Ishikawa (cell line): ENCODE measurements at regions not wholly inside any gene's neighbourhood (a gene's known extent, or its start where the extent isn't known, plus 50 kb on each side); places are given as distances from the start of the nearest gene placed in this dataset.

Experiments used
- CEBPB ChIP-seq: IDR thresholded peaks from 2 replicates; pipeline ENCODE4 v1.6.1; 2012
- CREB1 ChIP-seq: IDR thresholded peaks from 2 replicates; pipeline ENCODE4 v1.6.1; 2012; ENCODE audit warnings: low read depth
- EGR1 ChIP-seq: IDR thresholded peaks from 2 replicates; pipeline ENCODE4 v1.6.1; 2012
- EP300 ChIP-seq: IDR thresholded peaks from 2 replicates; pipeline ENCODE4 v1.6.1; 2012; ENCODE audit warnings: borderline replicate concordance
- FOXM1 ChIP-seq: IDR thresholded peaks from 2 replicates; pipeline ENCODE4 v1.6.1; 2012; ENCODE audit warnings: low read depth, borderline replicate concordance
- NFIC ChIP-seq: IDR thresholded peaks from 2 replicates; pipeline ENCODE4 v1.6.1; 2012
- RAD21 ChIP-seq: IDR thresholded peaks from 2 replicates; pipeline ENCODE4 v1.6.1; 2012; ENCODE audit warnings: low read depth
- REST ChIP-seq: IDR thresholded peaks from 2 replicates; pipeline ENCODE4 v1.6.1; 2012; ENCODE audit warnings: low read depth, mild to moderate bottlenecking
- TAF1 ChIP-seq: IDR thresholded peaks from 2 replicates; pipeline ENCODE4 v1.6.1; 2012; ENCODE audit warnings: low read depth, mild to moderate bottlenecking
- TCF12 ChIP-seq: IDR thresholded peaks from 2 replicates; pipeline ENCODE4 v1.6.1; 2012; ENCODE audit warnings: low read depth
- TEAD4 ChIP-seq: IDR thresholded peaks from 2 replicates; pipeline ENCODE4 v1.6.1; 2012
- YY1 ChIP-seq: IDR thresholded peaks from 2 replicates; pipeline ENCODE4 v1.6.1; 2012; ENCODE audit warnings: low read depth
- TF ChIP-seq, protein P1 (sequence below): IDR thresholded peaks from 2 replicates; pipeline ENCODE4 v1.6.1; 2012
- TF ChIP-seq, protein P2 (sequence below): IDR thresholded peaks from 2 replicates; pipeline ENCODE4 v1.6.1; 2012

- TF ChIP-seq REST = no peak
- no peak for TF ChIP-seq YY1
- TF ChIP-seq TAF1 = no peak
- peak; percentile 47; the same call in 1 of the 2 replicates for TF ChIP-seq NFIC
- no peak for TF ChIP-seq CREB1
- TF ChIP-seq TCF12 = no peak
- TF ChIP-seq, protein P1, sequence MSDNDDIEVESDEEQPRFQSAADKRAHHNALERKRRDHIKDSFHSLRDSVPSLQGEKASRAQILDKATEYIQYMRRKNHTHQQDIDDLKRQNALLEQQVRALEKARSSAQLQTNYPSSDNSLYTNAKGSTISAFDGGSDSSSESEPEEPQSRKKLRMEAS = no peak
- no peak for TF ChIP-seq FOXM1
- TF ChIP-seq EGR1 = no peak
- TF ChIP-seq, protein P2, sequence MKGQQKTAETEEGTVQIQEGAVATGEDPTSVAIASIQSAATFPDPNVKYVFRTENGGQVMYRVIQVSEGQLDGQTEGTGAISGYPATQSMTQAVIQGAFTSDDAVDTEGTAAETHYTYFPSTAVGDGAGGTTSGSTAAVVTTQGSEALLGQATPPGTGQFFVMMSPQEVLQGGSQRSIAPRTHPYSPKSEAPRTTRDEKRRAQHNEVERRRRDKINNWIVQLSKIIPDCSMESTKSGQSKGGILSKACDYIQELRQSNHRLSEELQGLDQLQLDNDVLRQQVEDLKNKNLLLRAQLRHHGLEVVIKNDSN = no peak
- no peak for TF ChIP-seq RAD21
- peak; percentile 58; the same call in 1 of the 2 replicates for TF ChIP-seq EP300
- no peak for TF ChIP-seq CEBPB
- peak; percentile 75 for TF ChIP-seq TEAD4
Observed at GRCh38 chr3:86225461-86225860, 765.5 kb downstream of the VGLL3 start.
